ENCODE measurements at regions not wholly inside any gene's neighbourhood (a gene's known extent, or its start where the extent isn't known, plus 50 kb on each side); places are given as distances from the start of the nearest gene placed in this dataset.

GRCh38 chr2:46827274-46828134 is 88.1 kb downstream of the MCFD2 start:
- Histone ChIP-seq H3K27me3 (ENCODE audit: insufficient read depth, poor library complexity, severe bottlenecking) (no peaks in the 10 kb centered on the region), H3K4me3 (replicated peaks; ENCODE audit: insufficient read depth, low read length) (no peak overlapping the region), H3K27ac (replicated peaks) (no peak overlapping the region)
- DNase-seq (ENCODE audit: low read depth in 1 of 2, low spot score in 1 of 2) = no peak
- no peak for TF ChIP-seq SPI1 (IDR thresholded peaks at IDR 0.05; ENCODE audit: borderline replicate concordance, low read depth)
- TF ChIP-seq REST (IDR thresholded peaks at IDR 0.05; ENCODE audit: insufficient replicate concordance, low read depth) = no peak
- TF ChIP-seq CTCF (IDR thresholded peaks at IDR 0.05; ENCODE audit: insufficient read depth, low read length) = no peak
- no peak for TF ChIP-seq GABPA (IDR thresholded peaks at IDR 0.05; ENCODE audit: low read depth)

GRCh38 chr2:46826569-46827245 is 88.9 kb downstream of the MCFD2 start:
- no peaks in the 10 kb centered on the region for H3K27me3 ChIP-seq (ENCODE audit: insufficient read depth, poor library complexity, severe bottlenecking)
- no peak overlapping the region for H3K27ac ChIP-seq (replicated peaks)
- TF ChIP-seq SPI1 (IDR thresholded peaks at IDR 0.05; ENCODE audit: borderline replicate concordance, low read depth) (no peak), CTCF (IDR thresholded peaks at IDR 0.05; ENCODE audit: insufficient read depth, low read length) (no peak), POLR2AphosphoS5 (IDR thresholded peaks at IDR 0.05; ENCODE audit: low read depth) (no peak), GABPA (IDR thresholded peaks at IDR 0.05; ENCODE audit: low read depth) (no peak), REST (IDR thresholded peaks at IDR 0.05; ENCODE audit: insufficient replicate concordance, low read depth) (no peak)
- H3K4me3 ChIP-seq (replicated peaks; ENCODE audit: insufficient read depth, low read length) = no peak overlapping the region
- no peak for DNase-seq (ENCODE audit: low read depth in 1 of 2, low spot score in 1 of 2)

GRCh38 chr2:46825939-46826568 is 89.6 kb downstream of the MCFD2 start:
- no peak overlapping the region for H3K27ac ChIP-seq (replicated peaks)
- no peak for DNase-seq (ENCODE audit: low read depth in 1 of 2, low spot score in 1 of 2)
- H3K27me3 ChIP-seq (ENCODE audit: insufficient read depth, poor library complexity, severe bottlenecking) = no peaks in the 10 kb centered on the region

More at GRCh38 chr2:46825939-46826568, 89.6 kb downstream of the MCFD2 start:
- H3K4me3 ChIP-seq (replicated peaks; ENCODE audit: insufficient read depth, low read length) = no peak overlapping the region
- TF ChIP-seq SPI1 (IDR thresholded peaks at IDR 0.05; ENCODE audit: borderline replicate concordance, low read depth) = no peak
- TF ChIP-seq POLR2AphosphoS5 (IDR thresholded peaks at IDR 0.05; ENCODE audit: low read depth) = no peak
- no peak for TF ChIP-seq GABPA (IDR thresholded peaks at IDR 0.05; ENCODE audit: low read depth)
- no peak for TF ChIP-seq REST (IDR thresholded peaks at IDR 0.05; ENCODE audit: insufficient replicate concordance, low read depth)
- TF ChIP-seq CTCF (IDR thresholded peaks at IDR 0.05; ENCODE audit: insufficient read depth, low read length) = no peak
